Thyroid gland (tissue), 4 donors: ENCODE measurements at regions not wholly inside any gene's neighbourhood (a gene's known extent, or its start where the extent isn't known, plus 50 kb on each side); places are given as distances from the start of the nearest gene placed in this dataset.

ENCODE experiments used
- DNase-seq, 2 donors: peaks; one replicate each; pipeline ENCODE4 v3.0.0-alpha.2; 2019
- H3K27ac ChIP-seq, 3 donors: fragments of 200-600 bp; sonication (generic); 1 replicate in 2 of 3; 2 replicates in 1 of 3; pipeline ENCODE4 v1.5.1; 2016 to 2019; ENCODE audit warnings: mild to moderate bottlenecking in 1 of 3, moderate library complexity in 1 of 3
- H3K27me3 ChIP-seq: fragments of 200-600 bp; sonication (generic); one replicate; pipeline ENCODE4 v1.5.1; 2019
- H3K36me3 ChIP-seq, 2 donors: fragments of 200-600 bp; sonication (generic); one replicate each; pipeline ENCODE4 v1.5.1; 2016 to 2019
- H3K4me1 ChIP-seq, 2 donors: fragments of 200-600 bp; sonication (generic); one replicate each; pipeline ENCODE4 v1.5.1; 2017 to 2019
- H3K4me3 ChIP-seq, 3 donors: fragments of 200-600 bp; sonication (generic); replicated peaks in 1 of 3; 1 replicate in 2 of 3; 2 replicates in 1 of 3; pipeline ENCODE4 v1.5.1; 2016; ENCODE audit warnings: mild to moderate bottlenecking in 1 of 3
- H3K9me3 ChIP-seq: fragments of 200-600 bp; sonication (generic); one replicate; pipeline ENCODE4 v1.5.1; 2017
- CTCF ChIP-seq, 6 experiments: fragments of 200-600 bp in 3 of 6; fragments of 450-650 bp in 3 of 6; sonication (generic) in 3 of 6; IDR thresholded peaks; one replicate each; pipeline ENCODE4 v1.5.1; 2016 to 2019; ENCODE audit warnings: antibody characterized with exemption in 6 of 6, mild to moderate bottlenecking in 2 of 6, inconsistent platforms in 1 of 6, moderate library complexity in 1 of 6
- POLR2A ChIP-seq, 2 donors: fragments of 450-650 bp; IDR thresholded peaks; one replicate each; pipeline ENCODE4 v1.6.1; 2017; ENCODE audit warnings: antibody characterized with exemption in 2 of 2, mild to moderate bottlenecking in 2 of 2, moderate library complexity in 1 of 2
- WGBS, 2 donors: methylation state at CpG; one replicate each; pipeline ENCODE4 v1.1.5; 2017; 5-methylcytosine and 5-hydroxymethylcytosine counted together
- intact Hi-C: fragments of 100-400 bp; cut with DNase I; formaldehyde crosslinking; loops from one replicate; pipeline ENCODE4 v1.15.1; 2023

GRCh38 chr16:80344570-80344969 lies 196.2 kb upstream of the DYNLRB2 start:
- Histone ChIP-seq H3K27me3 (no peaks in the 10 kb centered on the region), H3K27ac (no peak overlapping the region), H3K4me1 (no peaks in the 10 kb centered on the region), H3K9me3 (no peaks in the 10 kb centered on the region), H3K36me3 (no peaks in the 10 kb centered on the region), H3K4me3 (no peak overlapping the region)
- 89 to 95% methylated on average over 2 of the region's 2 CpGs for WGBS, 2 donors
- no peak for DNase-seq
- intact Hi-C loops = no loop called here
- TF ChIP-seq POLR2A (IDR thresholded peaks at IDR 0.05) (no peak), CTCF (IDR thresholded peaks at IDR 0.05) (no peak)

GRCh38 chr16:80341263-80341662 lies 199.5 kb upstream of the DYNLRB2 start:
- H3K4me3 ChIP-seq = no peak overlapping the region
- no peaks in the 10 kb centered on the region for H3K36me3 ChIP-seq
- no peak overlapping the region for H3K27ac ChIP-seq
- TF ChIP-seq CTCF (IDR thresholded peaks at IDR 0.05) (no peak), POLR2A (IDR thresholded peaks at IDR 0.05) (no peak)
- no peak for DNase-seq
- no peaks in the 10 kb centered on the region for H3K9me3 ChIP-seq
- 43 to 50% methylated on average over 3 of the region's 3 CpGs for WGBS, 2 donors
- no peaks in the 10 kb centered on the region for H3K4me1 ChIP-seq
- intact Hi-C loops = no loop called here
- no peaks in the 10 kb centered on the region for H3K27me3 ChIP-seq

- WGBS, 2 donors = 77 to 82% methylated on average over 5 of the region's 5 CpGs
- no peak overlapping the region for H3K27ac ChIP-seq
- no peaks in the 10 kb centered on the region for H3K4me1 ChIP-seq
- intact Hi-C loops = no loop called here
- H3K9me3 ChIP-seq = no peaks in the 10 kb centered on the region
- H3K4me3 ChIP-seq = no peak overlapping the region
- no peak for TF ChIP-seq POLR2A (IDR thresholded peaks at IDR 0.05)
- TF ChIP-seq CTCF (IDR thresholded peaks at IDR 0.05) = no peak
- no peaks in the 10 kb centered on the region for H3K36me3 ChIP-seq
- no peaks in the 10 kb centered on the region for H3K27me3 ChIP-seq
- DNase-seq = no peak
Observed at GRCh38 chr16:80337786-80338185, 203.0 kb upstream of the DYNLRB2 start.

- Histone ChIP-seq H3K36me3 (no peaks in the 10 kb centered on the region), H3K4me3 (no peak overlapping the region), H3K27ac (no peak overlapping the region), H3K27me3 (no peaks in the 10 kb centered on the region), H3K9me3 (no peaks in the 10 kb centered on the region), H3K4me1 (no peaks in the 10 kb centered on the region)
- 89 to 92% methylated on average over 3 of the region's 3 CpGs for whole genome bisulfite sequencing, 2 donors
- intact Hi-C loops = no loop called here
- TF ChIP-seq CTCF (IDR thresholded peaks at IDR 0.05) (no peak), POLR2A (IDR thresholded peaks at IDR 0.05) (no peak)
- no peak for DNase-seq
Observed at GRCh38 chr16:80330803-80331202, 210.0 kb upstream of the DYNLRB2 start.

GRCh38 chr16:80330150-80330549 lies 210.6 kb upstream of the DYNLRB2 start:
- Histone ChIP-seq H3K9me3 (no peaks in the 10 kb centered on the region), H3K4me3 (no peak overlapping the region), H3K4me1 (no peaks in the 10 kb centered on the region), H3K36me3 (no peaks in the 10 kb centered on the region), H3K27me3 (no peaks in the 10 kb centered on the region), H3K27ac (no peak overlapping the region)
- TF ChIP-seq CTCF (IDR thresholded peaks at IDR 0.05) (no peak), POLR2A (IDR thresholded peaks at IDR 0.05) (no peak)
- intact Hi-C loops = no loop called here
- DNase-seq = no peak
- 78 to 90% methylated on average over 3 of the region's 3 CpGs for WGBS, 2 donors
